ENCODE measurements at regions not wholly inside any gene's neighbourhood (a gene's known extent, or its start where the extent isn't known, plus 50 kb on each side); places are given as distances from the start of the nearest gene placed in this dataset.

DNA sequence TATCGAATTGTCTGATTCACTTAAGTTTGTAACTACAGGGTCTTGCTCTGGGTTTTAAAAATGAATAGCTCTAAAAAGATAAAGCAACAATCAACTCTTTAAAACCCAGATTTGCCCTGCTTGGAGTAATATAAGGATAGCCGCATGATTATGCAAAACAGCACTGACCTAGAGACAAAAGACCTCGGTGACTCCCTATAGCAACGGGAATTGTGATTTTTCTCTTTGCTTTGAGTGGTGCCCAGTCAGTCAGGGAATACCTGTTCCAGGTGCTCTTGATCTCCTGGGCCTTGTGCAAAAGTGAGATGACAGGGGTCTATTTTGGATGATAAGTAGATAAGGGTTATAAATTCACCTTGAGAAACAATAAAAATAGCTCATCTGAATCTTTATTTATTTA is 336.3 kb upstream of the NOX3 start:
- Histone ChIP-seq H3K4me1 (no peaks in the 10 kb centered on the region), H3K27ac (no peak overlapping the region), H3K9me3 (no peaks in the 10 kb centered on the region), H3K4me3 (no peak overlapping the region), H3K4me2 (no peak overlapping the region)
- DNase-seq (ENCODE audit: low read depth in 1 of 2, low spot score in 1 of 2) (no peak), ATAC-seq (no peak), FAIRE-seq (no peak)
- ChIA-PET CTCF (no interaction called here), POLR2A (no interaction called here)
- WGBS (ENCODE audit: missing lambda C conversion rate): 58% methylated on average over 4 of the region's 4 CpGs
- TF ChIP-seq CBX8 (IDR thresholded peaks at IDR 0.05) (no peak), TFCP2L1 (CRISPR knock-in tag; IDR thresholded peaks at IDR 0.05) (no peak), RAD21 (conservative IDR thresholded peaks at IDR 0.05 in 1 of 2, IDR thresholded peaks at IDR 0.05 in 1 of 2) (no peak)

- Histone ChIP-seq H3K4me3 (no peak overlapping the region), H3K27ac (no peak overlapping the region), H3K9me3 (no peaks in the 10 kb centered on the region), H3K4me2 (no peak overlapping the region), H3K4me1 (no peaks in the 10 kb centered on the region)
- CTCF ChIA-PET: no interaction called here
- POLR2A ChIA-PET: no interaction called here
- 63% methylated on average over 7 of the region's 7 CpGs for WGBS (ENCODE audit: missing lambda C conversion rate)
- TF ChIP-seq NR3C1 (IDR thresholded peaks at IDR 0.05): no peak
- TF ChIP-seq, protein P1, sequence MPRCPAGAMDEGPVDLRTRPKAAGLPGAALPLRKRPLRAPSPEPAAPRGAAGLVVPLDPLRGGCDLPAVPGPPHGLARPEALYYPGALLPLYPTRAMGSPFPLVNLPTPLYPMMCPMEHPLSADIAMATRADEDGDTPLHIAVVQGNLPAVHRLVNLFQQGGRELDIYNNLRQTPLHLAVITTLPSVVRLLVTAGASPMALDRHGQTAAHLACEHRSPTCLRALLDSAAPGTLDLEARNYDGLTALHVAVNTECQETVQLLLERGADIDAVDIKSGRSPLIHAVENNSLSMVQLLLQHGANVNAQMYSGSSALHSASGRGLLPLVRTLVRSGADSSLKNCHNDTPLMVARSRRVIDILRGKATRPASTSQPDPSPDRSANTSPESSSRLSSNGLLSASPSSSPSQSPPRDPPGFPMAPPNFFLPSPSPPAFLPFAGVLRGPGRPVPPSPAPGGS (IDR thresholded peaks at IDR 0.05): no peak
- TF ChIP-seq FOSL2 (IDR thresholded peaks at IDR 0.05): no peak
- no peak for TF ChIP-seq FOSL2 (CRISPR knock-in tag; IDR thresholded peaks at IDR 0.05)
- no peak for FAIRE-seq
- DNase-seq (ENCODE audit: low read depth in 1 of 2, low spot score in 1 of 2): no peak
- no peak for ATAC-seq
These were observed 335.5 kb upstream of the NOX3 start for GRCh38 chr6:155791186-155791585.

- CTCF ChIA-PET: no interaction called here
- ATAC-seq (no peak), FAIRE-seq (no peak), DNase-seq (ENCODE audit: low read depth in 1 of 2, low spot score in 1 of 2) (no peak)
- peaks cover 10% of the 10 kb centered on the region; the same call in 1 of the 3 replicates for H3K4me1 ChIP-seq
- H3K27ac ChIP-seq: peak overlapping the region in 1 of 2 experiments; percentile 48; a peak in 1 of 6 replicates
- H3K4me2 ChIP-seq: no peak overlapping the region
- H3K4me3 ChIP-seq: no peak overlapping the region
- POLR2A ChIA-PET: no interaction called here
- no peak for TF ChIP-seq NPAS2 (CRISPR knock-in tag; IDR thresholded peaks at IDR 0.05; ENCODE audit: borderline replicate concordance)
- 0 out of 2 replicates have a peak, but pooled peaks have one; percentile 21 for TF ChIP-seq NFE2L2 (conservative IDR thresholded peaks at IDR 0.05; ENCODE audit: low read length)
- TF ChIP-seq JUNB (IDR thresholded peaks at IDR 0.05): no peak
- no peak for TF ChIP-seq RNF2 (IDR thresholded peaks at IDR 0.05; ENCODE audit: borderline replicate concordance, low read depth)
- no peak for TF ChIP-seq SREBF2 (IDR thresholded peaks at IDR 0.05)
- peak; percentile 43 for TF ChIP-seq MAFK (IDR thresholded peaks at IDR 0.05; ENCODE audit: partially characterized antibody)
- no peaks in the 10 kb centered on the region for H3K9me3 ChIP-seq
- 81% methylated on average over 5 of the region's 5 CpGs for WGBS (ENCODE audit: missing lambda C conversion rate)
These were observed 331.5 kb upstream of the NOX3 start for GRCh38 chr6:155787168-155787567.

- no peak overlapping the region for H3K4me3 ChIP-seq
- DNase-seq (ENCODE audit: low read depth in 1 of 2, low spot score in 1 of 2) (no peak), FAIRE-seq (no peak), ATAC-seq (no peak)
- TF ChIP-seq REST (IDR thresholded peaks at IDR 0.05): no peak
- TF ChIP-seq, protein P2, sequence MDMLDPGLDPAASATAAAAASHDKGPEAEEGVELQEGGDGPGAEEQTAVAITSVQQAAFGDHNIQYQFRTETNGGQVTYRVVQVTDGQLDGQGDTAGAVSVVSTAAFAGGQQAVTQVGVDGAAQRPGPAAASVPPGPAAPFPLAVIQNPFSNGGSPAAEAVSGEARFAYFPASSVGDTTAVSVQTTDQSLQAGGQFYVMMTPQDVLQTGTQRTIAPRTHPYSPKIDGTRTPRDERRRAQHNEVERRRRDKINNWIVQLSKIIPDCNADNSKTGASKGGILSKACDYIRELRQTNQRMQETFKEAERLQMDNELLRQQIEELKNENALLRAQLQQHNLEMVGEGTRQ (IDR thresholded peaks at IDR 0.05): no peak
- no peak for TF ChIP-seq RCOR1 (IDR thresholded peaks at IDR 0.05; ENCODE audit: low read depth, low read length)
- no peak for TF ChIP-seq RNF2 (IDR thresholded peaks at IDR 0.05; ENCODE audit: borderline replicate concordance, low read depth)
- no peak for TF ChIP-seq JUN (IDR thresholded peaks at IDR 0.05)
- TF ChIP-seq HOXB5 (CRISPR knock-in tag; IDR thresholded peaks at IDR 0.05): no peak
- ChIA-PET CTCF (no interaction called here), POLR2A (no interaction called here)
- 80% methylated on average over 1 of the region's 1 CpG for WGBS (ENCODE audit: missing lambda C conversion rate)
- H3K9me3 ChIP-seq: no peaks in the 10 kb centered on the region
- peaks cover 16% of the 10 kb centered on the region for H3K4me1 ChIP-seq
- H3K4me2 ChIP-seq: no peak overlapping the region
- H3K27ac ChIP-seq: no peak overlapping the region
These were observed 330.9 kb upstream of the NOX3 start for GRCh38 chr6:155786528-155786927.

All from A549 (cell line).